GM23248 (cell line): ENCODE measurements at regions not wholly inside any gene's neighbourhood (a gene's known extent, or its start where the extent isn't known, plus 50 kb on each side); places are given as distances from the start of the nearest gene placed in this dataset.

Experiments
- DNase-seq: peaks from one replicate; pipeline ENCODE4 v3.0.0-alpha.2; 2015
- H2AFZ ChIP-seq: fragments of 200-600 bp; sonication (generic); 2 replicates; pipeline ENCODE4 v1.6.1; 2016; ENCODE audit warnings: antibody characterized with exemption
- H3F3A ChIP-seq: fragments of 200-600 bp; sonication (generic); 2 replicates; pipeline ENCODE4 v1.6.1; 2016; ENCODE audit warnings: mild to moderate bottlenecking, antibody characterized with exemption, mixed run types; ENCODE audit not compliant: insufficient read depth
- H3K27ac ChIP-seq: fragments of 200-600 bp; sonication (generic); 2 replicates; pipeline ENCODE4 v1.5.1; 2016; ENCODE audit warnings: mild to moderate bottlenecking
- H3K27me3 ChIP-seq: fragments of 200-600 bp; sonication (generic); replicated peaks from 2 replicates; pipeline ENCODE4 v1.6.1; 2016; ENCODE audit warnings: mild to moderate bottlenecking; ENCODE audit not compliant: insufficient read depth
- H3K36me3 ChIP-seq: fragments of 200-600 bp; sonication (generic); 2 replicates; pipeline ENCODE4 v1.6.1; 2016; ENCODE audit warnings: low read depth, mild to moderate bottlenecking
- H3K4me1 ChIP-seq: fragments of 200-600 bp; sonication (generic); 2 replicates; pipeline ENCODE4 v1.6.1; 2016; ENCODE audit warnings: mild to moderate bottlenecking; ENCODE audit not compliant: insufficient read depth
- H3K4me2 ChIP-seq: fragments of 200-600 bp; sonication (generic); one replicate; pipeline ENCODE4 v1.6.1; 2016; ENCODE audit warnings: mild to moderate bottlenecking; ENCODE audit not compliant: unreplicated experiment
- H3K4me3 ChIP-seq: fragments of 200-600 bp; sonication (generic); 2 replicates; pipeline ENCODE4 v1.5.1; 2016; ENCODE audit warnings: mild to moderate bottlenecking
- H3K79me2 ChIP-seq: fragments of 200-600 bp; sonication (generic); 2 replicates; pipeline ENCODE4 v1.6.1; 2016; ENCODE audit warnings: mild to moderate bottlenecking; ENCODE audit not compliant: insufficient read depth
- H3K9ac ChIP-seq: fragments of 200-600 bp; sonication (generic); 2 replicates; pipeline ENCODE4 v1.6.1; 2016; ENCODE audit warnings: mild to moderate bottlenecking
- H3K9me2 ChIP-seq: fragments of 200-600 bp; sonication (generic); 2 replicates; pipeline ENCODE4 v1.6.1; 2016; ENCODE audit warnings: mixed run types, mild to moderate bottlenecking, moderate library complexity; ENCODE audit not compliant: insufficient read depth
- H3K9me3 ChIP-seq: fragments of 200-600 bp; sonication (generic); one replicate; pipeline ENCODE4 v1.6.1; 2017; ENCODE audit warnings: low read depth
- H4K20me1 ChIP-seq: fragments of 200-600 bp; sonication (generic); 2 replicates; pipeline ENCODE4 v1.6.0; 2016; ENCODE audit not compliant: insufficient read depth
- EZH2 ChIP-seq: fragments of 200-600 bp; sonication (generic); IDR thresholded peaks from 2 replicates; pipeline ENCODE4 v1.6.1; 2018; ENCODE audit warnings: antibody characterized with exemption, mild to moderate bottlenecking; ENCODE audit not compliant: insufficient read depth, poor library complexity, severe bottlenecking
- EZH2phosphoT487 ChIP-seq: fragments of 200-600 bp; sonication (generic); IDR thresholded peaks from 2 replicates; pipeline ENCODE4 v1.6.1; 2018; ENCODE audit warnings: antibody characterized with exemption, moderate library complexity, mild to moderate bottlenecking, low read depth; ENCODE audit not compliant: insufficient read depth
- WGBS, 2 experiments: methylation state at CpG; one replicate each; pipeline ENCODE4 v1.1.6; 2015 to 2017; ENCODE audit warnings: low lambda C conversion rate in 2 of 2, low coverage in 1 of 2; ENCODE audit errors: missing lambda C conversion rate in 2 of 2; 5-methylcytosine and 5-hydroxymethylcytosine counted together
- in situ Hi-C: fragments of 300-500 bp; cut with MboI; formaldehyde crosslinking; loops from 2 replicates; pipeline ENCODE4 v1.15.0; 2020

GRCh38 chr6:105966481-105966880 is 119.7 kb upstream of the PRDM1 start:
- Histone ChIP-seq H3K9me2 (no peaks in the 10 kb centered on the region), H3K4me1 (peaks cover 13% of the 10 kb centered on the region), H3K36me3 (no peaks in the 10 kb centered on the region), H3K4me2 (no peak overlapping the region), H3K79me2 (no peaks in the 10 kb centered on the region), H3F3A (no peaks in the 10 kb centered on the region), H3K27me3 (no peaks in the 10 kb centered on the region), H2AFZ (no peak overlapping the region), H3K27ac (no peak overlapping the region), H3K4me3 (no peak overlapping the region), H3K9me3 (no peaks in the 10 kb centered on the region), H3K9ac (no peak overlapping the region), H4K20me1 (no peaks in the 10 kb centered on the region)
- 88 to 94% methylated on average over 1 of the region's 1 CpG for WGBS, 2 experiments
- DNase-seq = no peak
- in situ Hi-C loops = no loop called here
- TF ChIP-seq EZH2 = no peak
- no peak for TF ChIP-seq EZH2phosphoT487

GRCh38 chr6:105964979-105965760 is 121.0 kb upstream of the PRDM1 start:
- Histone ChIP-seq H3F3A (no peaks in the 10 kb centered on the region), H4K20me1 (no peaks in the 10 kb centered on the region), H3K9me3 (no peaks in the 10 kb centered on the region), H3K9ac (no peak overlapping the region), H3K9me2 (no peaks in the 10 kb centered on the region), H3K36me3 (no peaks in the 10 kb centered on the region), H2AFZ (no peak overlapping the region), H3K27ac (no peak overlapping the region), H3K27me3 (no peaks in the 10 kb centered on the region), H3K79me2 (no peaks in the 10 kb centered on the region), H3K4me2 (no peak overlapping the region), H3K4me1 (peaks cover 13% of the 10 kb centered on the region), H3K4me3 (no peak overlapping the region)
- in situ Hi-C loops = no loop called here
- DNase-seq = no peak
- TF ChIP-seq EZH2phosphoT487 (no peak), EZH2 (no peak)
- WGBS, 2 experiments = 80 to 91% methylated on average over 4 of the region's 4 CpGs

GRCh38 chr6:105954148-105954547 is 132.0 kb upstream of the PRDM1 start:
- no peak overlapping the region for H2AFZ ChIP-seq

GRCh38 chr6:105952772-105953690 is 133.1 kb upstream of the PRDM1 start:
- no peak overlapping the region for H3K4me3 ChIP-seq
- WGBS, 2 experiments = 65% methylated on average over 7 of the region's 7 CpGs
- H3K79me2 ChIP-seq = no peaks in the 10 kb centered on the region
- no peak overlapping the region for H3K4me2 ChIP-seq
- no peaks in the 10 kb centered on the region for H3K9me3 ChIP-seq
- H3K4me1 ChIP-seq = no peaks in the 10 kb centered on the region
- H3K9ac ChIP-seq = no peak overlapping the region
- no peaks in the 10 kb centered on the region for H3K27me3 ChIP-seq
- H3K36me3 ChIP-seq = no peaks in the 10 kb centered on the region
- H3K9me2 ChIP-seq = no peaks in the 10 kb centered on the region; the same call in 1 of the 2 replicates
- no peak for DNase-seq
- H3F3A ChIP-seq = no peaks in the 10 kb centered on the region
- no peak overlapping the region for H2AFZ ChIP-seq
- no peak overlapping the region for H3K27ac ChIP-seq
- no peak for TF ChIP-seq EZH2phosphoT487
- no peak for TF ChIP-seq EZH2
- in situ Hi-C loops = no loop called here
- no peaks in the 10 kb centered on the region for H4K20me1 ChIP-seq

More at GRCh38 chr6:105954148-105954547, 132.0 kb upstream of the PRDM1 start:
- Histone ChIP-seq H3K36me3 (no peaks in the 10 kb centered on the region), H3K4me1 (no peaks in the 10 kb centered on the region), H3K4me2 (no peak overlapping the region), H3K4me3 (no peak overlapping the region), H3F3A (no peaks in the 10 kb centered on the region), H3K9ac (no peak overlapping the region), H3K27me3 (no peaks in the 10 kb centered on the region), H3K9me2 (no peaks in the 10 kb centered on the region; the same call in 1 of the 2 replicates), H3K9me3 (no peaks in the 10 kb centered on the region), H3K79me2 (no peaks in the 10 kb centered on the region), H4K20me1 (no peaks in the 10 kb centered on the region), H3K27ac (no peak overlapping the region)
- DNase-seq = no peak
- TF ChIP-seq EZH2phosphoT487 (no peak), EZH2 (no peak)
- 92% methylated on average over 4 of the region's 4 CpGs for WGBS, 2 experiments
- in situ Hi-C loops = no loop called here
